Astrocyte (in vitro differentiated cells and primary cell): ENCODE measurements at regions not wholly inside any gene's neighbourhood (a gene's known extent, or its start where the extent isn't known, plus 50 kb on each side); places are given as distances from the start of the nearest gene placed in this dataset.

ENCODE experiments used
- CTCF ChIP-seq: IDR thresholded peaks from 2 replicates; pipeline ENCODE4 v1.5.1; 2011; ENCODE audit warnings: low read depth, mild to moderate bottlenecking, inconsistent platforms, low read length, moderate library complexity; ENCODE audit not compliant: insufficient read depth
- EZH2 ChIP-seq: IDR thresholded peaks from 2 replicates; pipeline ENCODE4 v1.6.1; 2012; ENCODE audit warnings: mild to moderate bottlenecking, low read length, inconsistent platforms; ENCODE audit not compliant: insufficient read depth

GRCh38 chr3:89565098-89565497 lies 457.7 kb downstream of the EPHA3 start:
- TF ChIP-seq EZH2 (no peak), CTCF (no peak)
